ENCODE measurements at regions not wholly inside any gene's neighbourhood (a gene's known extent, or its start where the extent isn't known, plus 50 kb on each side); places are given as distances from the start of the nearest gene placed in this dataset.

DNA sequence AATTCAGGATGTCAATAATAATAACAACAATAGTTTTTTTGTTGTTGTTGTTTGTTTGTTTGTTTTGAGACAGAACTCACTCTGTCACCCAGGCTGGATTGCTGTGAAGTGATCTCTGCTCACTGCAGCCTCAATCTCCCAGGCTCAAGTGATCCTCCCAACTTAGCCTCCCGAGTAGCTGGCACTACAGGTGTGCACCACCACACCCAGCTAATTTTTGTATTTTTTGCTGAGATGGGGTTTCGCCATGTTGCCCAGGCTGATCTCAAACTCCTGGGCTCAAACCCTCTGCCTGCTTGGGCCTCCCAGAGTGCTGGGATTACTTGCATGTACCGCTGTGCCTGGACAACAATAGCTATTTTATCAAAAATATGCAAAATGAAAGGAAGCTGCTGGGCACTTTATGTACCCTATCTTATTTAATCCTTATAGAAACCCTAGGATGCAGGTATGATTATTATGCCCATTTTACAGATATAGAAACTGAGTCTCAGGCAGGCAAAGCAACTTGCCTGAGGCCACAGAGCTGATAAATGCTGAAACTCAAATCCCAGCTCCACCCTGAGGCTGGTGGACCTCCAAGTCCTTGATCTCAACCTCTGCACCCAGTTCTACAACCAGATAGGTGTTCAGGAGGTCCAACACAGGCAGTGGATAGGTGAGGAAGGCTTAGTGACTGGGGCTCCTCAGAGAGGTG, 57.4 kb upstream of the CTPS1 start:
- no peak for TF ChIP-seq HCFC1 (IDR thresholded peaks at IDR 0.05; ENCODE audit: low read depth, low read length)
- no peak for TF ChIP-seq ZFP91 (CRISPR knock-in tag; IDR thresholded peaks at IDR 0.05)
- peak; percentile 46 to 56; a peak in 2 of 4 replicates for TF ChIP-seq RCOR1 (IDR thresholded peaks at IDR 0.05; ENCODE audit: borderline replicate concordance in 1 of 2, low read depth in 2 of 2, low read length in 2 of 2)
- TF ChIP-seq, protein P1, sequence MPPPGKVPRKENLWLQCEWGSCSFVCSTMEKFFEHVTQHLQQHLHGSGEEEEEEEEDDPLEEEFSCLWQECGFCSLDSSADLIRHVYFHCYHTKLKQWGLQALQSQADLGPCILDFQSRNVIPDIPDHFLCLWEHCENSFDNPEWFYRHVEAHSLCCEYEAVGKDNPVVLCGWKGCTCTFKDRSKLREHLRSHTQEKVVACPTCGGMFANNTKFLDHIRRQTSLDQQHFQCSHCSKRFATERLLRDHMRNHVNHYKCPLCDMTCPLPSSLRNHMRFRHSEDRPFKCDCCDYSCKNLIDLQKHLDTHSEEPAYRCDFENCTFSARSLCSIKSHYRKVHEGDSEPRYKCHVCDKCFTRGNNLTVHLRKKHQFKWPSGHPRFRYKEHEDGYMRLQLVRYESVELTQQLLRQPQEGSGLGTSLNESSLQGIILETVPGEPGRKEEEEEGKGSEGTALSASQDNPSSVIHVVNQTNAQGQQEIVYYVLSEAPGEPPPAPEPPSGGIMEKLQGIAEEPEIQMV (tag; conservative IDR thresholded peaks at IDR 0.05; ENCODE audit: low read depth): no peak
- no peak for TF ChIP-seq TAL1 (IDR thresholded peaks at IDR 0.05)
- TF ChIP-seq ZNF121 (CRISPR knock-in tag; conservative IDR thresholded peaks at IDR 0.05): no peak
- TF ChIP-seq IRF2 (CRISPR knock-in tag; IDR thresholded peaks at IDR 0.05): no peak
- no peak for TF ChIP-seq ZKSCAN1 (IDR thresholded peaks at IDR 0.05; ENCODE audit: low read depth, low read length)
- no peak for TF ChIP-seq GTF2A2 (tag; IDR thresholded peaks at IDR 0.05)
- no peak for TF ChIP-seq POLR2A (conservative IDR thresholded peaks at IDR 0.05)
- no peak for TF ChIP-seq SPI1 (IDR thresholded peaks at IDR 0.05; ENCODE audit: borderline replicate concordance, low read depth, low read length)
- TF ChIP-seq TBP (optimal IDR thresholded peaks at IDR 0.05; ENCODE audit: low read depth, low read length): no peak

All from K562 (cell line).